Spleen (tissue), 11 donors: ENCODE measurements at regions not wholly inside any gene's neighbourhood (a gene's known extent, or its start where the extent isn't known, plus 50 kb on each side); places are given as distances from the start of the nearest gene placed in this dataset.

Experiments used
- DNase-seq: peaks from one replicate; pipeline ENCODE4 v3.0.0-alpha.2; 2020
- H3K27ac ChIP-seq, 8 donors: fragments of 200-600 bp; sonication (generic) in 7 of 8; 1 replicate in 4 of 8; 2 replicates in 4 of 8; pipeline versions ENCODE4 v1.5.0 to v1.8.0; 2016 to 2021; ENCODE audit warnings: inconsistent platforms in 4 of 8, mild to moderate bottlenecking in 4 of 8, moderate library complexity in 1 of 8
- H3K27me3 ChIP-seq, 7 donors: fragments of 200-600 bp; sonication (generic) in 6 of 7; replicated peaks in 1 of 7; 1 replicate in 4 of 7; 2 replicates in 3 of 7; pipeline versions ENCODE4 v1.5.0 to v1.8.0; 2016 to 2021; ENCODE audit warnings: inconsistent platforms in 3 of 7, mild to moderate bottlenecking in 1 of 7
- H3K36me3 ChIP-seq, 6 donors: fragments of 200-600 bp; sonication (generic) in 5 of 6; 1 replicate in 4 of 6; 2 replicates in 2 of 6; pipeline versions ENCODE4 v1.5.0 to v1.8.0; 2016 to 2021; ENCODE audit warnings: inconsistent platforms in 2 of 6
- H3K4me1 ChIP-seq, 6 donors: fragments of 200-600 bp; sonication (generic) in 5 of 6; 1 replicate in 3 of 6; 2 replicates in 3 of 6; pipeline versions ENCODE4 v1.5.0 to v1.8.0; 2016 to 2021; ENCODE audit warnings: inconsistent platforms in 3 of 6
- H3K4me3 ChIP-seq, 8 donors: fragments of 200-600 bp; sonication (generic) in 7 of 8; 1 replicate in 4 of 8; 2 replicates in 4 of 8; pipeline versions ENCODE4 v1.5.0 to v1.8.0; 2016 to 2021; ENCODE audit warnings: inconsistent platforms in 4 of 8, mild to moderate bottlenecking in 4 of 8, moderate library complexity in 2 of 8
- H3K9me3 ChIP-seq, 8 donors: fragments of 200-600 bp; sonication (generic) in 7 of 8; 1 replicate in 4 of 8; 2 replicates in 4 of 8; pipeline versions ENCODE4 v1.5.0 to v1.8.0; 2016 to 2021; ENCODE audit warnings: inconsistent platforms in 4 of 8
- CTCF ChIP-seq, 11 experiments: fragments of 200-600 bp in 7 of 11; fragments of 450-650 bp in 4 of 11; sonication (generic) in 4 of 11; IDR thresholded peaks in 8 of 11; conservative IDR thresholded peaks in 3 of 11; 1 replicate in 7 of 11; 2 replicates in 4 of 11; pipeline versions ENCODE4 v1.4.0 to v1.8.0; 2016 to 2021; ENCODE audit warnings: antibody characterized with exemption in 11 of 11, inconsistent platforms in 4 of 11, mild to moderate bottlenecking in 1 of 11
- POLR2A ChIP-seq, 3 donors: fragments of 450-650 bp; IDR thresholded peaks; one replicate each; pipeline ENCODE4 v1.5.1; 2017; ENCODE audit warnings: antibody characterized with exemption in 3 of 3, mild to moderate bottlenecking in 1 of 3
- POLR2AphosphoS5 ChIP-seq, 3 donors: sonication (generic); formaldehyde crosslinking; IDR thresholded peaks; one replicate each; pipeline ENCODE4 v1.5.1; 2017; ENCODE audit warnings: antibody characterized with exemption in 3 of 3
- WGBS, 5 donors: extraction: QIAGEN DNeasy Blood & Tissue Kit in 3 of 5; methylation state at CpG; one replicate each; pipeline versions ENCODE4 v1.1.5 to v1.1.7; 2013 to 2018; 5-methylcytosine and 5-hydroxymethylcytosine counted together
- intact Hi-C: fragments of 100-400 bp; cut with DNase I; formaldehyde crosslinking; loops from one replicate; pipeline ENCODE4 v1.15.0; 2023; ENCODE audit warnings: low total_unique reads
- donor health status: healthy with polysubstance abuse.
- donor health status: DM: no; HTN: no; CAD: no; lungs with moderate emphysema.
- donor health status: DM: no; HTN: no; CAD: no.
- donor health status: Bipolar disorder and iron deficiency.
- donor health status: healthy.
- donor health status: DM: no; HTN: no; CAD: no.
- donor health status: DM: yes; HTN: yes; CAD: no.

GRCh38 chr2:4964579-4964978 lies 727.6 kb upstream of the SOX11 start:
- 79 to 82% (median 80%) methylated on average over 16 of the region's 16 CpGs for WGBS, 5 donors
- DNase-seq: no peak
- intact Hi-C loops: no loop called here
- H3K9me3 ChIP-seq: no peaks in the 10 kb centered on the region
- no peaks in the 10 kb centered on the region for H3K36me3 ChIP-seq
- H3K27ac ChIP-seq: no peak overlapping the region
- TF ChIP-seq POLR2AphosphoS5 (IDR thresholded peaks at IDR 0.05) (no peak), CTCF (IDR thresholded peaks at IDR 0.05 in 8 of 11, conservative IDR thresholded peaks at IDR 0.05 in 3 of 11) (no peak), POLR2A (IDR thresholded peaks at IDR 0.05) (no peak)
- H3K4me1 ChIP-seq: no peaks in the 10 kb centered on the region
- no peaks in the 10 kb centered on the region for H3K27me3 ChIP-seq
- no peak overlapping the region for H3K4me3 ChIP-seq

- Histone ChIP-seq H3K9me3 (no peaks in the 10 kb centered on the region), H3K4me1 (no peaks in the 10 kb centered on the region), H3K27ac (no peak overlapping the region), H3K36me3 (no peaks in the 10 kb centered on the region), H3K27me3 (no peaks in the 10 kb centered on the region), H3K4me3 (no peak overlapping the region)
- DNase-seq: no peak
- WGBS, 5 donors: 79 to 91% (median 84%) methylated on average over 6 of the region's 6 CpGs
- intact Hi-C loops: no loop called here
- TF ChIP-seq POLR2A (IDR thresholded peaks at IDR 0.05) (no peak), CTCF (IDR thresholded peaks at IDR 0.05 in 8 of 11, conservative IDR thresholded peaks at IDR 0.05 in 3 of 11) (no peak), POLR2AphosphoS5 (IDR thresholded peaks at IDR 0.05) (no peak)
These were observed 726.4 kb upstream of the SOX11 start for GRCh38 chr2:4965556-4966320.

- Histone ChIP-seq H3K4me3 (no peak overlapping the region), H3K9me3 (no peaks in the 10 kb centered on the region), H3K27me3 (no peaks in the 10 kb centered on the region), H3K27ac (no peak overlapping the region), H3K4me1 (no peaks in the 10 kb centered on the region), H3K36me3 (no peaks in the 10 kb centered on the region)
- intact Hi-C loops: no loop called here
- no peak for TF ChIP-seq POLR2AphosphoS5 (IDR thresholded peaks at IDR 0.05)
- TF ChIP-seq CTCF (IDR thresholded peaks at IDR 0.05 in 8 of 11, conservative IDR thresholded peaks at IDR 0.05 in 3 of 11): no peak
- TF ChIP-seq POLR2A (IDR thresholded peaks at IDR 0.05): no peak
- WGBS, 5 donors: 86 to 98% (median 91%) methylated on average over 2 of the region's 2 CpGs
- DNase-seq: no peak
These were observed 725.0 kb upstream of the SOX11 start for GRCh38 chr2:4967206-4967605.

GRCh38 chr2:4972472-4972871 lies 719.7 kb upstream of the SOX11 start:
- TF ChIP-seq POLR2A (IDR thresholded peaks at IDR 0.05) (no peak), CTCF (IDR thresholded peaks at IDR 0.05 in 8 of 11, conservative IDR thresholded peaks at IDR 0.05 in 3 of 11) (no peak), POLR2AphosphoS5 (IDR thresholded peaks at IDR 0.05) (no peak)
- Histone ChIP-seq H3K36me3 (no peaks in the 10 kb centered on the region), H3K27ac (no peak overlapping the region), H3K4me3 (no peak overlapping the region), H3K9me3 (no peaks in the 10 kb centered on the region), H3K27me3 (no peaks in the 10 kb centered on the region), H3K4me1 (no peaks in the 10 kb centered on the region)
- 81 to 94% (median 87%) methylated on average over 5 of the region's 5 CpGs for WGBS, 5 donors
- DNase-seq: no peak
- intact Hi-C loops: no loop called here
